Ishikawa (cell line): ENCODE measurements at regions not wholly inside any gene's neighbourhood (a gene's known extent, or its start where the extent isn't known, plus 50 kb on each side); places are given as distances from the start of the nearest gene placed in this dataset.

Source experiments
- CEBPB ChIP-seq: IDR thresholded peaks from 2 replicates; pipeline ENCODE4 v1.6.1; 2012
- CREB1 ChIP-seq: IDR thresholded peaks from 2 replicates; pipeline ENCODE4 v1.6.1; 2012; ENCODE audit warnings: low read depth
- EGR1 ChIP-seq: IDR thresholded peaks from 2 replicates; pipeline ENCODE4 v1.6.1; 2012
- EP300 ChIP-seq: IDR thresholded peaks from 2 replicates; pipeline ENCODE4 v1.6.1; 2012; ENCODE audit warnings: borderline replicate concordance
- FOXM1 ChIP-seq: IDR thresholded peaks from 2 replicates; pipeline ENCODE4 v1.6.1; 2012; ENCODE audit warnings: low read depth, borderline replicate concordance
- NFIC ChIP-seq: IDR thresholded peaks from 2 replicates; pipeline ENCODE4 v1.6.1; 2012
- RAD21 ChIP-seq: IDR thresholded peaks from 2 replicates; pipeline ENCODE4 v1.6.1; 2012; ENCODE audit warnings: low read depth
- REST ChIP-seq: IDR thresholded peaks from 2 replicates; pipeline ENCODE4 v1.6.1; 2012; ENCODE audit warnings: low read depth, mild to moderate bottlenecking
- TAF1 ChIP-seq: IDR thresholded peaks from 2 replicates; pipeline ENCODE4 v1.6.1; 2012; ENCODE audit warnings: low read depth, mild to moderate bottlenecking
- TCF12 ChIP-seq: IDR thresholded peaks from 2 replicates; pipeline ENCODE4 v1.6.1; 2012; ENCODE audit warnings: low read depth
- TEAD4 ChIP-seq: IDR thresholded peaks from 2 replicates; pipeline ENCODE4 v1.6.1; 2012
- USF1 ChIP-seq: IDR thresholded peaks from 2 replicates; pipeline ENCODE4 v1.6.1; 2012
- YY1 ChIP-seq: IDR thresholded peaks from 2 replicates; pipeline ENCODE4 v1.6.1; 2012; ENCODE audit warnings: low read depth
- ZBTB7A ChIP-seq: IDR thresholded peaks from 2 replicates; pipeline ENCODE4 v1.6.1; 2012; ENCODE audit warnings: low read depth
- TF ChIP-seq, protein P1 (sequence below): IDR thresholded peaks from 2 replicates; pipeline ENCODE4 v1.6.1; 2012

- TF ChIP-seq, protein P1, sequence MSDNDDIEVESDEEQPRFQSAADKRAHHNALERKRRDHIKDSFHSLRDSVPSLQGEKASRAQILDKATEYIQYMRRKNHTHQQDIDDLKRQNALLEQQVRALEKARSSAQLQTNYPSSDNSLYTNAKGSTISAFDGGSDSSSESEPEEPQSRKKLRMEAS, result no peak
- TF ChIP-seq TAF1 (no peak), ZBTB7A (no peak), TCF12 (no peak), CEBPB (no peak), EP300 (no peak), YY1 (no peak), FOXM1 (no peak), TEAD4 (no peak), CREB1 (no peak), EGR1 (no peak), USF1 (no peak), REST (no peak), RAD21 (no peak), NFIC (no peak)
These were observed 718.8 kb downstream of the TLR4 start for GRCh38 chr9:118423021-118423420.

DNA sequence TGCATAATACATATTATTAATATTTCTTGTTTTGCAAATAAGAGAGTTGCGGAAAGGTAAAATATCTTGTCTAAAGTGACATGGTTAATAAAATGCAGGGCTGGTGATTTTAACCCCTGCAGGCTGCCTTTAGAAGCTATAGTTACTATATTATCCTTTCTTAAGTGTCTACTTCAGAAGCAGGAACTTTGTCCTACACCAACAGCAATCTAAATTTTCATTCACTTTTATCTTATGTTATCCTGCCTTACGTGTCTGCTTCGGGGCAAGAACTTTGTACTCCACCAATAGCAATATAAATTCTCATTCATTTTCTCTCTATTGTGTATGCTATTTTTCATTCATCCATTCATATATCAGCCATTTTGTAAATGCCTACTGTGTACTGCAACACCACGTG, 719.5 kb downstream of the TLR4 start:
- TF ChIP-seq, protein P1, result no peak
- no peak for TF ChIP-seq NFIC
- no peak for TF ChIP-seq TAF1
- no peak for TF ChIP-seq TEAD4
- TF ChIP-seq ZBTB7A, result no peak
- TF ChIP-seq EP300, result no peak
- TF ChIP-seq CREB1, result no peak
- TF ChIP-seq RAD21, result no peak
- TF ChIP-seq CEBPB, result no peak
- TF ChIP-seq TCF12, result no peak
- no peak for TF ChIP-seq FOXM1
- TF ChIP-seq REST, result no peak
- no peak for TF ChIP-seq EGR1
- no peak for TF ChIP-seq YY1
- no peak for TF ChIP-seq USF1

- no peak for TF ChIP-seq CREB1
- TF ChIP-seq EP300, result no peak
- no peak for TF ChIP-seq ZBTB7A
- TF ChIP-seq EGR1, result no peak
- TF ChIP-seq YY1, result no peak
- no peak for TF ChIP-seq USF1
- no peak for TF ChIP-seq NFIC
- no peak for TF ChIP-seq TAF1
- TF ChIP-seq REST, result no peak
- no peak for TF ChIP-seq RAD21
- TF ChIP-seq, protein P1, result no peak
- no peak for TF ChIP-seq FOXM1
- no peak for TF ChIP-seq TEAD4
- no peak for TF ChIP-seq CEBPB
- no peak for TF ChIP-seq TCF12
These were observed 722.6 kb downstream of the TLR4 start for GRCh38 chr9:118426772-118427171.

DNA sequence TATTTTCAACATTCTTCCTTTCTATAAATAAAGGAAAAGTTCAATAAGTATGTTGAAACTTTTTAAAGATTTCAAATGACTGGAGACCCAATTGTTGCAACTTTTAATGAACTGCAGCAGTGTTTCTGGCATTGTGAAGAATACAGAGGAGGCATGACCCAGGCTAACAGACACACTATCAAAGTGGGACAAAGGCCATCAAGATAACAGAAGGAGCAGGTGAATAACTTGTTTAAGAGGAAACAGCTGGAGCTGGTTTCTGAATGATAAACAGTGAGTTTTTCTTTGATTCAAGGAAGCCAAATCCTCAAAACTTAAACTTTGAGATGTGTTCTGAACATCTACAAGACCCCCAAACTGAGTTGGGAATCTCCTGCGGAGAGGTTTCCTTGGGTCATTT, 734.6 kb downstream of the TLR4 start:
- TF ChIP-seq NFIC (no peak), ZBTB7A (no peak), TCF12 (no peak), REST (no peak), FOXM1 (no peak), YY1 (no peak), CEBPB (no peak), EP300 (no peak), TEAD4 (no peak), CREB1 (no peak), USF1 (no peak), RAD21 (no peak)
